CD4-positive, alpha-beta T cell (primary cell): ENCODE measurements at regions not wholly inside any gene's neighbourhood (a gene's known extent, or its start where the extent isn't known, plus 50 kb on each side); places are given as distances from the start of the nearest gene placed in this dataset.

Experiments
- ATAC-seq: fragments of 200-7000 bp; cut with Tn5 transposase; one replicate; pipeline ENCODE4 v1.10.0; 2022; ENCODE audit warnings: mild to moderate bottlenecking; ENCODE audit not compliant: poor library complexity
- CTCF ChIA-PET: fragments of 350-600 bp; sonication (Branson Sonifier 250); formaldehyde crosslinking; loops from one replicate; lab custom pipeline; 2021; ENCODE audit warnings: antibody characterized with exemption, inconsistent platforms; lab: Charles Lee
- POLR2A ChIA-PET: fragments of 350-600 bp; sonication (Branson Sonifier 250); formaldehyde crosslinking; loops from one replicate; lab custom pipeline; 2021; ENCODE audit warnings: antibody characterized with exemption, inconsistent platforms; lab: Charles Lee
- DNase-seq, 14 experiments: peaks; one replicate each; pipeline ENCODE4 v3.0.0-alpha.2; 2013 to 2020; ENCODE audit warnings: mixed read lengths in 2 of 14
- H3K27ac ChIP-seq, 2 donors: one replicate each; pipeline versions ENCODE4 v1.5.1 to v1.7.0; 2013; ENCODE audit warnings: low read length in 2 of 2, low read depth in 1 of 2, mild to moderate bottlenecking in 1 of 2
- H3K27me3 ChIP-seq, 2 experiments: 1 replicate in 1 of 2; 2 replicates in 1 of 2; pipeline versions ENCODE4 v1.6.1 to v1.7.0; 2013; ENCODE audit warnings: low read length in 2 of 2, control low read depth in 1 of 2, mild to moderate bottlenecking in 1 of 2, moderate library complexity in 1 of 2; ENCODE audit not compliant: insufficient read depth in 2 of 2, control insufficient read depth in 1 of 2
- H3K36me3 ChIP-seq: one replicate; pipeline ENCODE4 v1.6.1; 2013; ENCODE audit warnings: low read length, control low read depth; ENCODE audit not compliant: insufficient read depth
- H3K4me1 ChIP-seq: one replicate; pipeline ENCODE4 v1.6.1; 2013; ENCODE audit warnings: low read length, control low read depth; ENCODE audit not compliant: insufficient read depth
- H3K4me3 ChIP-seq: one replicate; pipeline ENCODE4 v1.5.1; 2013; ENCODE audit warnings: mild to moderate bottlenecking, low read length, moderate library complexity
- H3K9me3 ChIP-seq, 2 experiments: 1 replicate in 1 of 2; 2 replicates in 1 of 2; pipeline versions ENCODE4 v1.6.1 to v1.7.0; 2013; ENCODE audit warnings: low read length in 2 of 2, mild to moderate bottlenecking in 2 of 2, control low read depth in 1 of 2, moderate library complexity in 1 of 2; ENCODE audit not compliant: control insufficient read depth in 1 of 2, insufficient read depth in 1 of 2
- H3K27ac Mint-ChIP-seq: one replicate; pipeline ENCODE4 v1.8.0; 2020; ENCODE audit warnings: mixed read lengths
- H3K27me3 Mint-ChIP-seq: one replicate; pipeline ENCODE4 v1.8.0; 2021; ENCODE audit warnings: mixed read lengths
- H3K36me3 Mint-ChIP-seq: one replicate; pipeline ENCODE4 v1.8.0; 2021; ENCODE audit warnings: low read depth, mixed read lengths
- H3K4me1 Mint-ChIP-seq: one replicate; pipeline ENCODE4 v1.8.0; 2021; ENCODE audit warnings: low read depth, mixed read lengths
- H3K4me3 Mint-ChIP-seq: one replicate; pipeline ENCODE4 v1.8.0; 2020; ENCODE audit warnings: mild to moderate bottlenecking, mixed read lengths
- H3K9me3 Mint-ChIP-seq: one replicate; pipeline ENCODE4 v1.8.0; 2020; ENCODE audit warnings: mixed read lengths
- intact Hi-C, 2 experiments: fragments of 100-400 bp; cut with DNase I in 1 of 2; cut with micrococcal nuclease in 1 of 2; formaldehyde crosslinking; loops; one replicate each; pipeline versions ENCODE4 v1.15.1 to v1.9.0; 2023 to 2025; cut with DNase I, micrococcal nuclease
- TF ChIP-seq, protein P1 (sequence below): fragments of 200-600 bp; IDR thresholded peaks from one replicate; pipeline ENCODE4 v1.8.0; 2022; ENCODE audit warnings: antibody characterized with exemption, mild to moderate bottlenecking

DNA sequence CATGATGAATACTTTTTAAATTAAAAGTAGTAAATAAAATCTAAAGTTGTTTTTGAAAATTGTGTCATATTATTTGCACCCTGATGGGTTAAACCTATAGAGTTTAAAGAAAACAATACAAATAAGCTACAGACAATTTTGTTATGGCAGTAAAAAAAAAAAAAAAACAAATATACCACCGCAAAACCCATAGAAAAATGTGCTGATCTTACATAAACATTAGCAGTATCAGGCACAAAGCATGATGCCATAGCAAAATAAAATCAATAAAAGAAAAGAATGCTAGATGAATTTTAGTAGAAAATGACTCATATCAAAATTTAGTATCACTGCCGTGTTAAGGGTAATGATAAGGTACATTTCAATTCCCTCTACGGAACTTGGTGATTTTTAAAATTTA, 826.0 kb downstream of the SLITRK1 start:
- H3K36me3 ChIP-seq: no peaks in the 10 kb centered on the region

DNA sequence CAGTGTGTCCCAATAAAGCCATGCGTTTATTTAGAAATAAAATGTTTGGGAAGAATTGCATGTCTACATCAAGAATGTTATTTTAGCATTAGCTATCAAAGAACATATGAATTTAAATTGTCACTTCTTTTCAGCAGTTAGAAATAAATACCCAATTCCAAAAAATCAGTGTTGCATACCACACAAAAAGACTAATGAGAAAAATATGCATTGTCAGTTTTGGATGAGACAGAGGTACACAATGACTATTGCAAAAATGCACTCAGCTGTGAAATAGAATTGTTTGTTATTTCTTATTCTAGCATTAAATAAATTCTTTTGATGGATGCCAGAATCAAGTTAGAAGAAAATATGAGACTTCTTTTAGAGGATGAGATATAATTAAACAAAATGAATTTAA, 833.9 kb downstream of the SLITRK1 start:
- no peak overlapping the region for H3K4me3 Mint-ChIP-seq
- H3K27ac Mint-ChIP-seq: no peak overlapping the region
- ATAC-seq (no peak), DNase-seq (no peak)
- H3K4me1 ChIP-seq: no peaks in the 10 kb centered on the region
- intact Hi-C loops: no loop called here
- no peaks in the 10 kb centered on the region for H3K36me3 ChIP-seq
- CTCF ChIA-PET: no interaction called here
- no peaks in the 10 kb centered on the region for H3K4me1 Mint-ChIP-seq
- TF ChIP-seq, protein P1, sequence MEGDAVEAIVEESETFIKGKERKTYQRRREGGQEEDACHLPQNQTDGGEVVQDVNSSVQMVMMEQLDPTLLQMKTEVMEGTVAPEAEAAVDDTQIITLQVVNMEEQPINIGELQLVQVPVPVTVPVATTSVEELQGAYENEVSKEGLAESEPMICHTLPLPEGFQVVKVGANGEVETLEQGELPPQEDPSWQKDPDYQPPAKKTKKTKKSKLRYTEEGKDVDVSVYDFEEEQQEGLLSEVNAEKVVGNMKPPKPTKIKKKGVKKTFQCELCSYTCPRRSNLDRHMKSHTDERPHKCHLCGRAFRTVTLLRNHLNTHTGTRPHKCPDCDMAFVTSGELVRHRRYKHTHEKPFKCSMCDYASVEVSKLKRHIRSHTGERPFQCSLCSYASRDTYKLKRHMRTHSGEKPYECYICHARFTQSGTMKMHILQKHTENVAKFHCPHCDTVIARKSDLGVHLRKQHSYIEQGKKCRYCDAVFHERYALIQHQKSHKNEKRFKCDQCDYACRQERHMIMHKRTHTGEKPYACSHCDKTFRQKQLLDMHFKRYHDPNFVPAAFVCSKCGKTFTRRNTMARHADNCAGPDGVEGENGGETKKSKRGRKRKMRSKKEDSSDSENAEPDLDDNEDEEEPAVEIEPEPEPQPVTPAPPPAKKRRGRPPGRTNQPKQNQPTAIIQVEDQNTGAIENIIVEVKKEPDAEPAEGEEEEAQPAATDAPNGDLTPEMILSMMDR: no peak
- no peaks in the 10 kb centered on the region for H3K9me3 ChIP-seq
- H3K27ac ChIP-seq: no peak overlapping the region
- no peaks in the 10 kb centered on the region for H3K36me3 Mint-ChIP-seq
- H3K27me3 Mint-ChIP-seq: no peaks in the 10 kb centered on the region
- H3K27me3 ChIP-seq: no peaks in the 10 kb centered on the region
- no peak overlapping the region for H3K4me3 ChIP-seq
- POLR2A ChIA-PET: no interaction called here
- H3K9me3 Mint-ChIP-seq: peaks cover 10% of the 10 kb centered on the region

More for the DNA sequence above, 826.0 kb downstream of the SLITRK1 start:
- TF ChIP-seq, protein P1: no peak
- H3K27me3 ChIP-seq: no peaks in the 10 kb centered on the region
- H3K27me3 Mint-ChIP-seq: no peaks in the 10 kb centered on the region
- intact Hi-C loops: no loop called here
- no peaks in the 10 kb centered on the region for H3K4me1 Mint-ChIP-seq
- ChIA-PET CTCF (interaction anchor here (0.6 kb wide), 1 partner anchor 65 kb away, joined by 3 read pairs; no protein-coding TSS in a partner anchor), POLR2A (no interaction called here)
- H3K4me3 Mint-ChIP-seq: no peak overlapping the region
- no peaks in the 10 kb centered on the region for H3K9me3 Mint-ChIP-seq
- no peaks in the 10 kb centered on the region for H3K9me3 ChIP-seq
- DNase-seq (no peak), ATAC-seq (no peak)
- no peak overlapping the region for H3K27ac ChIP-seq
- no peak overlapping the region for H3K4me3 ChIP-seq
- H3K27ac Mint-ChIP-seq: no peak overlapping the region
- no peaks in the 10 kb centered on the region for H3K4me1 ChIP-seq
- H3K36me3 Mint-ChIP-seq: no peaks in the 10 kb centered on the region

DNA sequence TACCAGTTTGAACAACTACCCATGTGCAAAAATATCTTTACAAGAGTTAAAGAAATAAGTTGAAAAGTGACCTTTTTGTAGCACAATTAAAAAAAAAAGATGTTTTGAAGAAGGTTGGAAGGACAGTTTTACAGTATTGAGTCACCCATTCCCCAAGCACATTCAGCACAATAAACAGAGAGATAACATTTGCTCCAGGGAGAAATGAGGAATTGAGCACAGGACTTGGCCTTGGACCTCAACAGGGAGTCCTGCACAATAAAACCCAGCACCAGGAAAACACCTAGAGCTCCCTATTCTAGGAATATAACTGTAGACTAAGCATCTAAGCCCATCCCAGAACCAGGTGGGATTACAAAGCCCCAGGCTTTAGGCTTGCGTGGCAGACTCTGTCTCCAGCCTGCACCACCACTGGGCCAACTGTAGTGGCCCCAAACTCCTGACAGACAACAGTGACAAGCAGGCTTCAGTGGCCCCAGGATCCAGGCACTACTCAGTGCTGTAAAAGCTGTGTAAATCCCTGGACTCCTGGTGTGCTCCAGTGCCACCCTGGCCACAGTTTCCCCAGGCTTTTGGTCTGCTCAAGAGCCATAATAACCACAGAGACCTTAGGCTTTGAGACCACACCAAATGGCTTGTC, 857.2 kb downstream of the SLITRK1 start:
- Histone ChIP-seq H3K4me3 (no peak overlapping the region), H3K27ac (no peak overlapping the region), H3K4me1 (no peaks in the 10 kb centered on the region), H3K36me3 (no peaks in the 10 kb centered on the region), H3K27me3 (no peaks in the 10 kb centered on the region), H3K9me3 (peaks cover 0 to 7% of the 10 kb centered on the region in 2 experiments)
- ChIA-PET POLR2A (no interaction called here), CTCF (no interaction called here)
- DNase-seq: no peak
- Mint-ChIP-seq H3K36me3 (no peaks in the 10 kb centered on the region), H3K27me3 (no peaks in the 10 kb centered on the region), H3K4me3 (no peak overlapping the region), H3K9me3 (peaks cover 19% of the 10 kb centered on the region), H3K4me1 (no peaks in the 10 kb centered on the region), H3K27ac (no peak overlapping the region)
- intact Hi-C loops: no loop called here
- ATAC-seq: no peak
- TF ChIP-seq, protein P1: no peak
